ENCODE measurements at regions not wholly inside any gene's neighbourhood (a gene's known extent, or its start where the extent isn't known, plus 50 kb on each side); places are given as distances from the start of the nearest gene placed in this dataset.

DNA sequence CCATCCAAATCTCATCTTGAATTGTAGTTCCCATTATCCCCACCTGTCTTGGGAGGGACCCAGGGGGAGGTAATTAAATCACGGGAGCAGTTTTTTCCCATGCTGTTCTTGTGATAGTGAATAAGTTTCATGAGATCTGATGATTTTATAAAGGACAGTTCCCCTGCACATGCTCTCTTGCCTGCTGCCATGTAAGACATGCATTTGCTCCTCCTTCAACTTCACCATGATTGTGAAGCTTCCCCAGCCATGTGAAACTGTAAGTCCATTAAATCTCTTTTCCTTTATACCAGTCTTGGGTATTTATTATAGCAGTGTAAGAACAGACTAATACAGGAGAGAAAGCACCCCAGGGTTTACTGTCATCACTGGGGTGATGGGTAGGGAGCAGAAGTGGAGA, 220.4 kb upstream of the NUDT4 start:
- no peaks in the 10 kb centered on the region for H3K4me1 ChIP-seq (ENCODE audit: insufficient read depth, poor library complexity, severe bottlenecking)
- DNase-seq (ENCODE audit: low spot score): no peak
- no peak overlapping the region for H3K4me3 ChIP-seq (ENCODE audit: severe bottlenecking)
- ATAC-seq (ENCODE audit: low read depth): no peak
- no peaks in the 10 kb centered on the region for H3K27me3 ChIP-seq (ENCODE audit: insufficient read depth, poor library complexity, severe bottlenecking)
- no peak for TF ChIP-seq CTCF (IDR thresholded peaks at IDR 0.05; ENCODE audit: poor library complexity, severe bottlenecking)
- H3K9me3 ChIP-seq (ENCODE audit: severe bottlenecking): no peaks in the 10 kb centered on the region
- no peak overlapping the region for H3K27ac ChIP-seq (ENCODE audit: poor library complexity, severe bottlenecking)
- H3K36me3 ChIP-seq (ENCODE audit: low read depth): no peaks in the 10 kb centered on the region

DNA sequence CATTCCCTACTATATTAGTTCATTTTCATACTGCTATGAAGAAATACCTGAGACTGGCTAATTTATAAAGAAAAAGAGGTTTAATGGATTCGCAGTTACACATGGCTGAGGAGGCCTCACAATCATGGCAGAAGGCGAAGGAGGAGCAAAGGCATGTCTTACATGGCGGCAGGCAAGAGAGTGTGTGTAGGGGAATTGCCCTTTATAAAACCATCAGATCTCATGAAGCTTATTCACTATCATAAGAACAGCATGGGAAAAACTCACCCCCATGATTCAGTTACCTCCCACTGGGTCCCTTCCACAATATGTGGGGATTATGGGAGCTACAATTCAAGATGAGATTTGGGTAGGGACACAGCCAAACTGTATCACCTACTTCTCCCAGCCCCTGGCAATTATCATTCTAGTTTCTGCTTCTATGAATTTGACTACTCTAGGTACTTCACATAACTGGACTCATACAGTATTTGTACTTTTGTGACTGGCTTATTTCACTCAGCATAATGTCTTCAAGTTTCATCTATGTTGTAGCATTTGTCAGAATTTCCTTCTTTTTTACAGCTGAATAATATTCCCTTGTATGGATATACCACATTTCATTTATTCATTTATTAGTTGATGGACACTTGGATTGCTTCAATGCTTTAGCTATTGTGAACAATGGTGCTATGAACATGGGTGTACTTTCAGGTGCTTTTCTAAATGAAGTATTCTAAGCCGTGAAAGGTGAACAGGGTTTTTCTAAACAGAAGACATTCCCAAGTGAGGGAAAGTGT, 219.5 kb upstream of the NUDT4 start:
- H3K9me3 ChIP-seq (ENCODE audit: severe bottlenecking): no peaks in the 10 kb centered on the region
- DNase-seq (ENCODE audit: low spot score): no peak
- no peak for ATAC-seq (ENCODE audit: low read depth)
- H3K27me3 ChIP-seq (ENCODE audit: insufficient read depth, poor library complexity, severe bottlenecking): no peaks in the 10 kb centered on the region
- H3K4me1 ChIP-seq (ENCODE audit: insufficient read depth, poor library complexity, severe bottlenecking): no peaks in the 10 kb centered on the region
- H3K27ac ChIP-seq (ENCODE audit: poor library complexity, severe bottlenecking): no peak overlapping the region
- no peak for TF ChIP-seq CTCF (IDR thresholded peaks at IDR 0.05; ENCODE audit: poor library complexity, severe bottlenecking)
- no peaks in the 10 kb centered on the region for H3K36me3 ChIP-seq (ENCODE audit: low read depth)
- no peak overlapping the region for H3K4me3 ChIP-seq (ENCODE audit: severe bottlenecking)

DNA sequence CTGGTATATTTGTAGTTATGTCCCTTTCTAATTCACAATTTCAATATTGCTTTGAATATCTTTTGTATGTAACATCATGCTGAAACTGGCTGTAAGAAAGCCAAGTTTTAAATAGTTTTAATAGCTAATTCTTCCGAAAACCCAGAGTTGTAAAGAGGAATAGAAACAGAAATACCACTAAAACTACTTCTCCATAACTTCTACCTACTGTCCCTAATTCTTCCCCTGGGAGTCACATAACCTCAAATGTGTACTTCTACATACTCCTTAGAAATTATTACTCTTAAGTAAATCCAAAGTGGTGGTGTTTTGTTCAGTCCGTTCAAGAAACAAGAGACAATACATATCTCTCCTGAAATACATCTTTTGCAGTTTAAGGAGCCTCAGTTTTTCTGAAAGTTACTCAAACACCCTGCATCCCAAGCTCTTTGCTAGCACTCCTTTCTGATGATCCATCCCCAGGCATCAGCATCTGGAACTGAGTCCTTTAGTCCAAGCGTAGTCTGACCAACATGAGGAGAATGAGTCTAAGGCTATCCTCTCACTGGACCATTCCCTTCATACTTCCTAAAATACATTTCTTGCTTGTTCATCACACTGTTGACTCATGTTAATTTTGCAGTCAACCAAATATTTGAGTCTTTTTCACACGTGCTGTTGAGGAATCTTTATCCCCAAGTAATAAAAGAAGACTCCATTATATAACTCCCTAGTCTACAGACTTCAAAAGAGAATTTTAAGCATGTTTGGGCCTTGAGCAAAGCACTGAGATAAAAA, 214.3 kb upstream of the NUDT4 start:
- no peak for TF ChIP-seq CTCF (IDR thresholded peaks at IDR 0.05; ENCODE audit: poor library complexity, severe bottlenecking)
- Histone ChIP-seq H3K27ac (ENCODE audit: poor library complexity, severe bottlenecking) (no peak overlapping the region), H3K4me1 (ENCODE audit: insufficient read depth, poor library complexity, severe bottlenecking) (no peaks in the 10 kb centered on the region), H3K27me3 (ENCODE audit: insufficient read depth, poor library complexity, severe bottlenecking) (no peaks in the 10 kb centered on the region), H3K4me3 (ENCODE audit: severe bottlenecking) (no peak overlapping the region), H3K9me3 (ENCODE audit: severe bottlenecking) (no peaks in the 10 kb centered on the region), H3K36me3 (ENCODE audit: low read depth) (no peaks in the 10 kb centered on the region)
- no peak for DNase-seq (ENCODE audit: low spot score)
- ATAC-seq (ENCODE audit: low read depth): peak; percentile 42; the same call in 1 of the 3 replicates

- H3K4me1 ChIP-seq (ENCODE audit: insufficient read depth, poor library complexity, severe bottlenecking): no peaks in the 10 kb centered on the region
- no peaks in the 10 kb centered on the region for H3K9me3 ChIP-seq (ENCODE audit: severe bottlenecking)
- no peak for ATAC-seq (ENCODE audit: low read depth)
- TF ChIP-seq CTCF (IDR thresholded peaks at IDR 0.05; ENCODE audit: poor library complexity, severe bottlenecking): no peak
- no peak for DNase-seq (ENCODE audit: low spot score)
- H3K4me3 ChIP-seq (ENCODE audit: severe bottlenecking): no peak overlapping the region
- H3K27ac ChIP-seq (ENCODE audit: poor library complexity, severe bottlenecking): no peak overlapping the region
- no peaks in the 10 kb centered on the region for H3K36me3 ChIP-seq (ENCODE audit: low read depth)
- H3K27me3 ChIP-seq (ENCODE audit: insufficient read depth, poor library complexity, severe bottlenecking): no peaks in the 10 kb centered on the region
Measured at GRCh38 chr12:93164103-93164880, 213.4 kb upstream of the NUDT4 start.
